ENCODE measurements at regions not wholly inside any gene's neighbourhood (a gene's known extent, or its start where the extent isn't known, plus 50 kb on each side); places are given as distances from the start of the nearest gene placed in this dataset.
A peak's percentile ranks its signal among the peaks of the same experiment; 100 is the strongest.

- no peaks in the 10 kb centered on the region for H3K79me2 ChIP-seq (ENCODE audit: control insufficient read depth, insufficient read depth, low read length)
- no peaks in the 10 kb centered on the region for H4K20me1 ChIP-seq (ENCODE audit: control insufficient read depth, extremely low read depth, insufficient read depth, low read length)
- no peaks in the 10 kb centered on the region for H3K36me3 ChIP-seq (ENCODE audit: control insufficient read depth, insufficient read depth, low read length)
- H3K4me1 ChIP-seq (ENCODE audit: control insufficient read depth, extremely low read depth, insufficient read depth, low read length): no peaks in the 10 kb centered on the region
- H3K9ac ChIP-seq (ENCODE audit: insufficient read depth, low read length): no peak overlapping the region
- H3K27me3 ChIP-seq (ENCODE audit: control insufficient read depth, insufficient read depth, low read length): no peaks in the 10 kb centered on the region
- H2AFZ ChIP-seq (ENCODE audit: low read length): no peak overlapping the region
- H3K4me2 ChIP-seq (ENCODE audit: extremely low read depth, insufficient read depth, low read length): no peak overlapping the region
- no peak for DNase-seq (ENCODE audit: low read depth in 2 of 2)
- TF ChIP-seq EZH2 (IDR thresholded peaks at IDR 0.05; ENCODE audit: low read length, missing control alignments): no peak
- TF ChIP-seq, protein P1, sequence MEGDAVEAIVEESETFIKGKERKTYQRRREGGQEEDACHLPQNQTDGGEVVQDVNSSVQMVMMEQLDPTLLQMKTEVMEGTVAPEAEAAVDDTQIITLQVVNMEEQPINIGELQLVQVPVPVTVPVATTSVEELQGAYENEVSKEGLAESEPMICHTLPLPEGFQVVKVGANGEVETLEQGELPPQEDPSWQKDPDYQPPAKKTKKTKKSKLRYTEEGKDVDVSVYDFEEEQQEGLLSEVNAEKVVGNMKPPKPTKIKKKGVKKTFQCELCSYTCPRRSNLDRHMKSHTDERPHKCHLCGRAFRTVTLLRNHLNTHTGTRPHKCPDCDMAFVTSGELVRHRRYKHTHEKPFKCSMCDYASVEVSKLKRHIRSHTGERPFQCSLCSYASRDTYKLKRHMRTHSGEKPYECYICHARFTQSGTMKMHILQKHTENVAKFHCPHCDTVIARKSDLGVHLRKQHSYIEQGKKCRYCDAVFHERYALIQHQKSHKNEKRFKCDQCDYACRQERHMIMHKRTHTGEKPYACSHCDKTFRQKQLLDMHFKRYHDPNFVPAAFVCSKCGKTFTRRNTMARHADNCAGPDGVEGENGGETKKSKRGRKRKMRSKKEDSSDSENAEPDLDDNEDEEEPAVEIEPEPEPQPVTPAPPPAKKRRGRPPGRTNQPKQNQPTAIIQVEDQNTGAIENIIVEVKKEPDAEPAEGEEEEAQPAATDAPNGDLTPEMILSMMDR (conservative IDR thresholded peaks at IDR 0.05 in 1 of 2, IDR thresholded peaks at IDR 0.05 in 1 of 2; ENCODE audit: low read depth in 1 of 2, low read length in 2 of 2): no peak
- H3K4me3 ChIP-seq (replicated peaks in 1 of 4; ENCODE audit: control extremely low read depth in 1 of 4, insufficient read depth in 1 of 4, low read depth in 3 of 4, low read length in 4 of 4): no peak overlapping the region
- H3K27ac ChIP-seq (ENCODE audit: insufficient read depth, low read length): no peak overlapping the region
- no peaks in the 10 kb centered on the region for H3K9me3 ChIP-seq (ENCODE audit: control insufficient read depth, insufficient read depth, low read depth, low read length)
These were observed 408.2 kb upstream of the TLE4 start for GRCh38 chr9:79163544-79163943.

DNA sequence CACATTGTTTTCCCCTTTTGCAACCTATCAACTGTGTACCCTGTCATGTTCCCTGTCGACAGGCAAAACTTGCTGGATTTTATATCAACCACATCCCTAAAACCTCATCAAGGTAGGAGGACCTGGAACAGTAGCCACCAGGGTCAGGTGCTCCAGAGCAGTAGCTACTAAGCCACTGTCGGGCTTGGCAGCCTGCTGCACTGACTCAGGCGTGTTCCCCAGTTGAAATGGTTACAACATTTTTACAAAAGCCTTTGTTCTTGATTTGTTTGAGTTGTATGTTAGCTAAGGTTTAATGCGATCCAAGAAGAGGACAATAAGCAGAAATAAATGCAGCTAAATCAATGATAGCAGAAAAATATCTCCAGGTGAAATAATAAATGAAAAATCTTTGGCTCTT is 407.4 kb upstream of the TLE4 start:
- no peaks in the 10 kb centered on the region for H4K20me1 ChIP-seq (ENCODE audit: control insufficient read depth, extremely low read depth, insufficient read depth, low read length)
- peak in 1 of 2 donors; percentile 52 for DNase-seq (ENCODE audit: low read depth in 2 of 2)
- H3K9ac ChIP-seq (ENCODE audit: insufficient read depth, low read length): no peak overlapping the region
- no peaks in the 10 kb centered on the region for H3K4me1 ChIP-seq (ENCODE audit: control insufficient read depth, extremely low read depth, insufficient read depth, low read length)
- no peaks in the 10 kb centered on the region for H3K27me3 ChIP-seq (ENCODE audit: control insufficient read depth, insufficient read depth, low read length)
- H3K79me2 ChIP-seq (ENCODE audit: control insufficient read depth, insufficient read depth, low read length): no peaks in the 10 kb centered on the region
- H3K4me3 ChIP-seq (replicated peaks in 1 of 4; ENCODE audit: control extremely low read depth in 1 of 4, insufficient read depth in 1 of 4, low read depth in 3 of 4, low read length in 4 of 4): no peak overlapping the region
- no peak overlapping the region for H3K27ac ChIP-seq (ENCODE audit: insufficient read depth, low read length)
- no peaks in the 10 kb centered on the region for H3K36me3 ChIP-seq (ENCODE audit: control insufficient read depth, insufficient read depth, low read length)
- no peak overlapping the region for H3K4me2 ChIP-seq (ENCODE audit: extremely low read depth, insufficient read depth, low read length)
- no peak for TF ChIP-seq EZH2 (IDR thresholded peaks at IDR 0.05; ENCODE audit: low read length, missing control alignments)
- TF ChIP-seq, protein P1 (conservative IDR thresholded peaks at IDR 0.05 in 1 of 2, IDR thresholded peaks at IDR 0.05 in 1 of 2; ENCODE audit: low read depth in 1 of 2, low read length in 2 of 2): no peak
- H2AFZ ChIP-seq (ENCODE audit: low read length): no peak overlapping the region
- no peaks in the 10 kb centered on the region for H3K9me3 ChIP-seq (ENCODE audit: control insufficient read depth, insufficient read depth, low read depth, low read length)

- no peaks in the 10 kb centered on the region for H4K20me1 ChIP-seq (ENCODE audit: control insufficient read depth, extremely low read depth, insufficient read depth, low read length)
- H3K36me3 ChIP-seq (ENCODE audit: control insufficient read depth, insufficient read depth, low read length): no peaks in the 10 kb centered on the region
- H3K9me3 ChIP-seq (ENCODE audit: control insufficient read depth, insufficient read depth, low read depth, low read length): no peaks in the 10 kb centered on the region
- TF ChIP-seq, protein P1 (conservative IDR thresholded peaks at IDR 0.05 in 1 of 2, IDR thresholded peaks at IDR 0.05 in 1 of 2; ENCODE audit: low read depth in 1 of 2, low read length in 2 of 2): no peak
- no peak for TF ChIP-seq EZH2 (IDR thresholded peaks at IDR 0.05; ENCODE audit: low read length, missing control alignments)
- H2AFZ ChIP-seq (ENCODE audit: low read length): no peak overlapping the region
- H3K79me2 ChIP-seq (ENCODE audit: control insufficient read depth, insufficient read depth, low read length): no peaks in the 10 kb centered on the region
- peak; percentile 77 to 80 for DNase-seq (ENCODE audit: low read depth in 2 of 2)
- no peaks in the 10 kb centered on the region for H3K4me1 ChIP-seq (ENCODE audit: control insufficient read depth, extremely low read depth, insufficient read depth, low read length)
- H3K27me3 ChIP-seq (ENCODE audit: control insufficient read depth, insufficient read depth, low read length): no peaks in the 10 kb centered on the region
- H3K4me2 ChIP-seq (ENCODE audit: extremely low read depth, insufficient read depth, low read length): peak overlapping the region; percentile 18
- H3K9ac ChIP-seq (ENCODE audit: insufficient read depth, low read length): no peak overlapping the region
- H3K27ac ChIP-seq (ENCODE audit: insufficient read depth, low read length): no peak overlapping the region
- no peak overlapping the region for H3K4me3 ChIP-seq (replicated peaks in 1 of 4; ENCODE audit: control extremely low read depth in 1 of 4, insufficient read depth in 1 of 4, low read depth in 3 of 4, low read length in 4 of 4)
These were observed 406.6 kb upstream of the TLE4 start for GRCh38 chr9:79165020-79165780.
